Stimulated activated CD8-positive, alpha-beta memory T cell treated with anti-CD3 and anti-CD28 coated beads, Interleukin-4, amount 100 ng/mL, for 4 hours (primary cell): ENCODE measurements at regions not wholly inside any gene's neighbourhood (a gene's known extent, or its start where the extent isn't known, plus 50 kb on each side); places are given as distances from the start of the nearest gene placed in this dataset.

Experiments
- DNase-seq, 2 donors: peaks; one replicate each; pipeline ENCODE4 v3.0.0-alpha.2; 2020; ENCODE audit warnings: low read depth in 2 of 2, low spot score in 1 of 2

DNA sequence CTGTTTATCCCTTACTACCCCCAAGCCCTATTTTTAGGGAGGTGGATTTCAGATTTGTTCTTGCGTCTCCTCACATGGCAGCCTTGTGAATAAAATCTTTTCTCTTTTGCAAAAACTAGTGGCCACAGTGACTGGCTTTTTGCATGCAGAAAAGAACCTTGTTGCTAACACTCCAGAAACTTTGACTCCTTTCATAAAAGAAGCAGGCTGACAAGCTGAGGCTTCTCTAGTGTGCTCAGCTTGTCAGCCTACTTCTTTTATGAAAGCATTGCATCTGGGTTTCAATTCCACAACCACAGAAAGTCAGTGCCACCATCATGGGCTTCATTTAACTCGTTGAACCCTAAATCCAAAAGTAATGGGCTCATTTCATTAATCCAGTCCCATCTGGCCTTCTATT, 761.0 kb upstream of the COBL start:
- DNase-seq = no peak

DNA sequence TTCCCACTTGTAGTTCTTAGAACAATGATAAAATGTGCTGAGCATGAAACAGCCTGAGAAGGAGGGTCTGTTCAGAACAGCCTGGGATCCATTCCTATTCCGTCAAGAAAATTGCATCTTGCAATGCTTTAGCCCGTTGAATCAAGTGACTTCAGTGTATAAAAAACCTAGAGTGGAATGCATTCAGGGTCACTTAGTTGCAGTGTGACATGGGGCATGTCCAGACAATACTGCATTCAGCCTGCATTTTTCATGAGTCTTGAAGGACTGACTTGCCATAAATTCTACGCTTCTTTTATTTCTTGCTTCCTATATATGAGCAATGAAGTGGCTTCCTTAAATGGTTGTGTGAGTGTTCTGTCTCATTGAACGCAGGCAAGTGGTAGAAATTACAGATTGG, 758.3 kb upstream of the COBL start:
- no peak for DNase-seq

DNA sequence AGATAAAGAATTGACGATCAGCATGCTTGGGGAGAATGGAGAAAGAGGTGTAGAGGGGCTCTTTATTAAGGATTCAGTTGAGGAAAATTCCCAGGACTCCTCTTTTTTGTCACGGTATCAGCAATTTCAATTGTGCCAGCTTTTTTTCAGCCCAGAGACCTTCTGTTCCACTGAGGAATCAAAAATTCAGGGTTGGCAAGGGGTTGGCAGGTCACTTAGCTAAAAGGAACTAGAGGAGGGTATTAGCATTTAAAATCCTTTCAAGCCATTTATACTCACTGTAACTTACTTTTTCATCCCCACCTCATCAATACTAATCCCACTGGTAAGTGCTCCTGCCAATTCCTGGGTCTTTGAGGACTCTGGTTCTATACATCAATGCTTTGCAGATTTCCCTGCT, 757.5 kb upstream of the COBL start:
- no peak for DNase-seq

DNA sequence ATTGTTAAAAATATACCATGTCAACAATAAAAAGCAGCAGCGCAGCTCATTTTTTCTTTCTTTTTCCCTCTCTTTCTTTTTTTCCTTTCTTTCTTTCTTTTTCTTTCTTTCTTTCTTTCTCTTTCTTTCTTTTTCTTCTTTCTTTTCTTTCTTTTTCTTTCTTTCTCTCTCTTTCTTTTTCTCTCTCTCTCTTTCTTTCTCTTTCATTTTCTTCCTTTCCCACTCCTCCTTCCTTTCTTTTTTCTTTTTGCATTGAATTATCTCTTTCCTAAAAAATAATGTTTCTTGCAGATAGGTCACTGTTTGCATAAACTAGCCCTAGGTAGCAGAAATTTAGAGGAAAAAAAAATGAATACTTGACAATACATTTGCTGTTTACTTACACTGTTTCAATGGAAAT, 755.1 kb upstream of the COBL start:
- DNase-seq = no peak

DNA sequence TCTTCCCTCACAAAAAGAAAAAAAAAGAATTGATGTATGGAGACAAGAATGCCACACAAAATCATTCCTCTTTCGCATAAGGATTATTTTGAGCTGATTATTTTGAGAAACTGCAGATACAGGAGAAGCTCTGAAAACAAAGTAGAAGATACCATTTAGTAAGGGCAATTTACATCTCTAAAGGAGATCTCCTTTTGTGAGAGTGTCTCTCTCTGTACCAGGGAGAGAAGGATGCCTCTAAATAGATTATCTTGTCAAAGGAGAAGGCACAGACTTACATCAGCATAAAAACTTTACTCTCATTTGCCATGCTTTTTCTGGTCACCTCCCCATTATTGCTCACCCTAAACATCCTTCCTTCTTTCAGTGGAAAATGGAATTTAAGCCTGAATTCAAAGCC, 747.9 kb upstream of the COBL start:
- no peak for DNase-seq

DNA sequence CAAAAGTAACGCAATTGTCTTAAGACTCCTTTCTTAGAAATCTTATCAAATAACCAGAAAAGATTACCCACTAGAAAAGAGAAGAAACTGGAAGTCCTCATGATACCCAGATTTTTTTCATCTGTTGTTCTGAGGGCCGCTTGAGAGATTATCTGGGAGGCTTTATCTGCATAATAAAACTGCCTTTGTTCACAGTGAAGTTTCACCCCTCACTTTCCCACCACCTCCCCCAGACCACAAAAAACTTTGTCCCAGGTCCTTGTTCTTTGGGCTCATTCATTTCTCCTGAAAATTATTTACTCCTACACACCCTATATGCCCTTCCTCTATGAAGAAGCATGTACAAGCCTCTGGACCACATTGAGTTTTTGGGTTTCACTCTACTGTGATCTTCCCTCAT, 745.1 kb upstream of the COBL start:
- DNase-seq = no peak

DNA sequence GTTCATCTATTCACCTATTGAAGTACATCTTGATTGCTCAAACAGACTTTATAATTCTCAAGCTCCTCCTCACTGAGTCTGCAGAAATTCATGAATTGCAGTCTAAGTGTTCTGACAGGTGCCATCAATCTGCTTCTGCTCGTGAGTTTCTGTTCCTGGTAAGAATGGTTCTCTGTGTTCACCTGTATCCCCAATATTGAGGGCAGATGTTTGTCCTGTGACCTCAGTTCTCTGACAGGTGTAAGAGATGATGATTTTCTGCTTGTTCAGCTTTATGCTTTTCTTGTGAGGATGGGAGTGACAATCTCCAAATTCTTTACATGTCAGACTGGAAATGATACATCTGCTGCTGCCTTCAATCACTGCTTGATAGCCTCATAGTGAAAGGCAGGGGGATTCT, 736.9 kb upstream of the COBL start:
- no peak for DNase-seq

DNA sequence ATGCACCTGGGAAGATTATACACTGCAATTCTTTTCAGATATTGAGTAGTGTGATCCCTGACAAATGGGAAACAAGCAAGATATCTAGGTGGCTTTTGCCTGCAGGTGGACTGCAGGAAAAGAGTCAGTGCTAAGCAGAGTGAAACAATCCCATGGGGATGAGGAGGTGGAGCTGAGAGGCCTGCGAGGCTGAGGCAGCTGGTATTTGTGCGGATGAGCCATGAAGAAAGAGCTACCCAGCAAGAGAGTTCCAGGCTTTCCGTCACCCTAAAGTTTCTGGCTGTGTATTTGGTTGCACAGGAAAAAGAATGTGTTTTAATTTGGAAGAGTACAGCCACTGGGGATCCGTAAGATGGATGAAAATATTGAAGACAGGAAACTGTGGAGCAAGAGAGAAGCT, 714.1 kb upstream of the COBL start:
- no peak for DNase-seq

DNA sequence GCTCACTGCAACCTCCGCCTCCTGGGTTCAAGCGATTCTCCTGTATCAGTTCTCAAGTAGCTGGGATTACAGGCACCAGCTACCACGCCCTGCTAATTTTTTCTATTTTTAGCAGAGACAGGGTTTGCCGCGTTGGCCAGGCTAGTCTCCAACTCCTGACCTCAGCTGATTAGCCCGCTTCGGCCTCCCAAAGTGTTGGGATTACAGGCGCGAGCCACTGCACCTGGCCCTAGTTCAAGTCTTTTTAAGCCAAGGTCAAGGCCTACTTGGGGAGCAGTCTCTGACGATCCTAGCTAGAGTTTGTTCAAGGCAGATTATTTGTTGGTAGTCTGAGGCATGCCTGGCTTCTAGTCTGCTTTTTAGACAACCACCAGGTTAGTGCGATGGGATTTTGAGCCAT, 709.5 kb upstream of the COBL start:
- DNase-seq = no peak

DNA sequence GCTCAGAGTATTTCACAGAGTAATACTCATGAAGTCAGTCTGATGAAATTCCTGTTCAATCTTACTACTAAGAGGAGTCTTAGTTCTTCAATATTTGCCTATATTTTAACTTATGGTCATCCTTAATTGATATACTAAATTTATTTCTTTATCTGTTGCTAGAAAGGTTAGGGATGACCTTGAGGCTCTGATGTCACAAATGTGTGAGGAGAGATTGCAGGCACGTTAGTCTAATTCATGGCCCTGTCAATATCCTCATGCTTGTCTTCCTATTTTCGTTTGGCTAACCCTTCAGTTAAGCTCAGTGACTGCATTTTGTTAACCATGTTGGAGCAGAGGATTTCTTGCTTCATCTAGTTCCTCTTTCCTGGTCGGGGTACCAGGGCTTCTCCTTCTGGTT, 704.7 kb upstream of the COBL start:
- no peak for DNase-seq

DNA sequence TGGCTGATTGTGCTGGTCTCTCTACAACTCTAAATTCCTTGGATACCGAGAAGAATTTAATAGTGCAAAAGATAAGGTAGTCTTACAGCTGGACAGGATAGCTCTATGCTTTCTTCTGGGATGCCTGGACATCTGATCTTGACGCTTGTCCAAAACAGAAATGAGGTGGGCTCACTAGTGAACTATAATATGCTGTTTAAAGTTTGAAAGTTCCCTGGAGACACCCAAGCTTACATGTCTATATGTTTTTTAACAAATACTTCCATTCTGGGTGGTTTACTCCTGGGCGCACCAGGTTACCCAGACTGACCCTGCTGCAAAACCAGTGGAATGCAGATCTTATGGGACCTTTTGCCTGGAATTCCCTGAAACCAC, 702.1 kb upstream of the COBL start:
- DNase-seq = no peak

DNA sequence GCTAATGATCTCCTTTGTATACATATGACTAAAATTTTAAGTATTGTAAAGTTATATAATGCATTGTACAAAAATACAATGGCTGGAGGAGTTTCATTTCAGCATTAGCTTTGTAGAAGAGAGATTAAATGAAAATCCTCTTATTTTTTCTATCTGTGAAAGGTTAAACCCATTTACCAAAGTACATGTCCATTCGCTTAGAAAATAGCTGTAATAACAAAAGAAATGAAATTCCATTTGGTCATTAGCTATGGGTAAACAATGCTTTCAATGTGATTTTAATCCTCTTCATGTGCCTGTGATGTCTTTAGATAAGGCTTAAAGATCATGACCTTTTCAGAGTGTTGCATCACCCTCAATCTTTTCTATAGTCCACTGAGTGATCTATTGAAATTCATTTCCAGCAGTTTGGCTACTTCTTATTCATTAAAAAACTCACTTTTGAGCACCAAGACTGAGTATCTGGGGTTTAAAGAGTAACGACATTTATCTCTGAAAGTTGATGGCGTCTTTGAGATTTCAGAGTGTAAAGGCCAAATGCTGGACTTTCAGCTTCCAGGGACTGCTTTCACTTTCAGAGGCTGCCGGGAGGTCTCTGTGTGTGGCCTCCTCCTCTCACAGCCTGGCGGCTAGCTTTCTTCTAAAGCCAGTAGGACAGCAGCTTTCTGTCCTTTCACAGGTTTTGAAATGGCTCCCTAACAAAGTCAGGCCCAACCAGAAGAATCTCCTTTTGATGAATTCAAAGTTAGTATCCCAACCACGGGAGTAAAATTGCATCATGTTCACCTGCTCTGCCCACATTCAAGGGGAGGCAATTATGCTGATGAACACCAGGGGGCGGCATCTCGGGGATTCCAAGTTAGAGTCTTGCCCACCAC, 701.4 kb upstream of the COBL start:
- no peak for DNase-seq

DNA sequence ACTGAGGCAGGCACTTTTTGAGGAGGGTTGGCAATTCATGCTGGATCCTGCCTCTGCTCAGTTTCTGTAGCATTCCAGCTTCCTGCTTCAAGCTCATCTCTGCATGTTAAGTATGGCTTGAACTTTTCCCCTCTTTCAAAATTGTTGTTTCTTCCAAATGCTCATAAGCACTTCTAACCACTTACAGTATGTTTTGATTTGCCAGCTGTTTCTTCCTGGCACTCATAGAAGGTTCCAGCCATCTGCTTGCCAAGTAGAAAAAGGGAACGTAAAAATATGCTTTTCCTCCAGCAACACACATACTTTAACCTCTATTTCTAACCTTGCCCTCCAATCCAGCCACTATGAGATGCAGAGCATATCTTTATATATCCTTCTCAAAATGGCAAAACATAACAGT, 692.6 kb upstream of the COBL start:
- DNase-seq = no peak

DNA sequence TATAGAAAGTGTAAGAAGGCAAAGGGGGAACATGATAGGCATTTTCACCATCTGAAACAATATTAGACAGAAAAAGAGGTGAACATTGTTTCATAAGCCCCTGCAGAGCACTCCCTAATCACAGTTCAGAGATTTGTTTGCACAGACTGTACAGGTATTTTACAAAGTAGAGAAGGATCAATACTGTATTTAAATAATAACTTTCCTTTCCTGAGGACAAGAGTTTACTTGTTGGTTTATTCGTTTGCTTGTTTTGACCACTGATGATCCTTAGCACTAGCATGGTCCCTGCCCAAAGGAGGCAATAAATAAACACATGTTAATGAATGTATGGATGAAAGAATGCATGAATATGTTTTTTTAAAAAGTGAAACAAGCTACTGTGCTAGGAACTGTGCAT, 690.1 kb upstream of the COBL start:
- DNase-seq = no peak

DNA sequence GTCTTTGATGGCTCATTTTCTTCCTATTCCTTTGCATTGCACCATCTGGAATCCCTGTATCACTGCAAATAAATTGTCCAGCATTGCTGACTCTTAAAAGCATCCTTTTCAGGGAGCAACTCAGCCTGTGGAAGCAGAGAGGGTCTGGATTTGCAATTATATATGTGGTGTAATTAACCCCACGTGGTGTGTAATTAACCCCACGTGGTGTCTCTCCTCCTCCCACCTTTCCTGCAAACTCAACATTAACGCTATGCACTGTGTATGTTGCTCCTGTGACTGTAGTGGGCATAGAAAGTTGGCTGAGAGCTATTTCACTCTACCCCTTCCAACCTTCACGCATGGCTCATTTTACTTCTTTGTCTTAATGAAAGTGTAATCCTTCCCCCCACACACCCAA, 689.0 kb upstream of the COBL start:
- no peak for DNase-seq

DNA sequence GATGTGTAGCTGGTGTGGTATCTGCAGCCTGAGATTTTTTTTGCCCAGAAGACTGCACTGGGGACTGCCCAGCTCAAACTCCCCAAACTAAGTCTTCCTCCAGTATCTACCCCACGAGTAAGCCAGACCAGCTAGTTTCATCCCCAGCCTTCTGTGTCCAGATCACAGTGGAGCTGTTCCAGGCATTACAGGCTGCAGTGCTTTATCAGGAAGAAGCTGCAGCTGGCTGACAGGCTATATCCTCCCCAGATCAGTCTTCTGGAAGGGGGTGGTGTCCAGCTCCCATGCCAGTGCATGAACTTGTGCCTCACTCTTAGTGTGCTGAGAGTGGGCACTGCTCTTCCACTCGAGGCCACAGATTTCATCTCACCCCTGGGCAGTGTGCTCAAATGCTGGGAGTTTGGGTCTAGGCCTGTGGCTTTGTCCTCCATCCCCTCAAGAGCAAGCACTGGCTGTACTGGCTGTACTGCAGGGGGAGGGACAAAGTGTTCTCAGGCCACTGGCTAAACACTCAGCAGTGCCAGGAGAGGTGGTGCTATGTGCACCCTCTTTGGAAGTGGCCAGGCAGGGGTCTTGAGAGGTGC, 679.1 kb upstream of the COBL start:
- no peak for DNase-seq

DNA sequence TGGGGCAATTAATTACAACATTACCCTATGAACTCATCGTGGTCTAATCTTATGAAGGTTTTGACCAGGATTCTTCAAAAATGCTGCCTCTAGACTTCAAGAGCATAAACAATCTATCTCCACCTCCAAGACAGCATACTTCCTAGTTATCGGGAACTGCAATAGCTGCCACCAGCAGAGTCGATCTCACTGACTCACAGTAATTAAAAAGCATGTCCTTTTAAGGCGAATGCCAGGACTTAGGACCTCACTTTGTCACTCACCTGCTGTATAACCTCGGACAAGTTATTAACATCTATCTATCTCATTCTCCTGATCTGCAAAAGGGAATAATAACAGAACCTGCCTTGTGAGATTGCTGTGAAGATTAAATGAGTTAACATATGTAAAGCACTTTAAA, 666.0 kb upstream of the COBL start:
- DNase-seq = no peak

DNA sequence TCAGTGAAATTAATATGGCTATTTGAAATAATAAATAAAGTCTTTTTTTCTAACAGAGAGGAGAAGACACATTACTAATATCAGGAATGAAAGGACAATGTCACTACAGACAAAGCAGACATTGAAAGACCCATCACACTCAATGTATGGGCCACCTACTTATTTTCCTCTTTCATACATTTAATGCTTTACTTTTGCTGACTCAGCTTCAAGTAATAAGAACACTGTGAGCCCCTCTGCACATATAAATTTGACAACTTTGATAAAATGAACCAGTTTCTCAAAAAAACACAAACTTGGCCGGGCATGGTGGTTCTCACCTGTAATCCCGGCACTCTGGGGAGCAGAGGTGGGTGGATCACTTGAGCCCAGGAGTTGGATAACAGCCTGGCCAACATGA, 664.2 kb upstream of the COBL start:
- no peak for DNase-seq

DNA sequence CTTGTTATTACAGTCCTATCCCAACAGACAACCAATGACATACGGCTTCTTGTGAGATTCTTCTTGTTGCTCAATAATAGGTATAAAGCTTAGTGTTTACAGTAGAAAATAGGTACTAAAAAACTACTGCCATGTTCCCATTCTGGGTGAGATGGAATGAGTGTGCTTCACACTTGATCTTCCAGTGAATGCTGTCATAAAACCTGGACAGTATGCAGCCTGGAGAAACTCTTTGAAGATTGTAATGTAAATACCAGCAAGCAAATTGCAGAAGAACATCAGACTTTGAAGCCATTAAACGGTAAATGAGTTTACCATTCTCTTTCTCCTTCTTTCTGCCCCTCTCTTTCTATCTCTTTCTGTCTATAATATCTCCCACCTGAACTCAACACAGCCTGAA, 663.7 kb upstream of the COBL start:
- no peak for DNase-seq

DNA sequence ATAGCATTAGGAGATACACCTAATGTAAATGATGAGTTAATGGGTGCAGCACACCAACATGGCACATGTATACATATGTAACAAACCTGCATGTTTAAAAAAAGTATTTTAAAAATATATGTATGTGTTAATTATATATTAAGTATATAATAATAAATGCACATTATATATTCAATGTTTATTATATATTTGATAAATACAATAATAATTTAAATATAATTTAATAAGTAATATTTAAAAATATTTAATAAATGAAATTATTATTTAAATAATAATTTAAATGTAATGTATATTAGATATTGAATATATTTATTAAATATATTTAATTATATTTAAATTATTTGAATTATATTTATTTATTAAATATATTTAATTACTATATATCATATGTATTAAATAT, 661.3 kb upstream of the COBL start:
- DNase-seq = no peak

DNA sequence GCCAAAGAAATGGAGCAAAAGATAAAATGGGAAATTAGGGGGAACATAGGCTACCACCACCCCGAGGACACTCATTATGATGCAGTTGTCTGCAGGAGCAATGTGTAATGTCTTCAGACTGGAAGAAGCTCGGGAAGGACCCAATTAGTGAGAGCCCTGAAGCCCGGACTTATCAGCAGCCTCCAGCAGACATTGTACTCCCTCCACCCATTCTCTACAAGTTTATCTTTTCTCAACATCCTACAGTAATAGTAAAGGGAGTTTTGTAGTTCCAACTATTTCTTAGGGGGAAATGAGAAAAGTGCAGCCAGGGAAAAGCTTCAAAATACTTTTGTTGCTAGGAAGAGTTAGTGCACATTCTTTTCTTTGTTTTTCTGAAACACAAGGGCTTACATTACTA, 657.3 kb upstream of the COBL start:
- DNase-seq = no peak

DNA sequence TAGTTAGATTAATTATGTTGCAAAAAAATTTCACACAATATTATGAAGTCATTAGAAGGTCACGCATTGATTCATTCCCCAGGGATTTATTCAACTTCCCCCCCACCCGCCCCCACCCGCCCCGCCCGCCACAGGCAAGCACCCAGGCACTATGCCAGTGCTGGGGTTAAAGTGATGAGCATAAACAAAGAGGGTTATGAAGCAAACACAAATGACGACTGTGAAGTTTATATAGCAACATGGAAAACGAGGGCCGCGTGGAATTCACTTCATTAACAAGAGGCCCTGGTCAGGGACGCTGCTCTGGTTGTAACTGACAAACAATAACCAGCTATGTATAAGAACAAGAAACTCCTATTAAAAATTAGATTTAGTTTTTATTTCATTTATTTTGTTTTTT, 656.5 kb upstream of the COBL start:
- DNase-seq = no peak

DNA sequence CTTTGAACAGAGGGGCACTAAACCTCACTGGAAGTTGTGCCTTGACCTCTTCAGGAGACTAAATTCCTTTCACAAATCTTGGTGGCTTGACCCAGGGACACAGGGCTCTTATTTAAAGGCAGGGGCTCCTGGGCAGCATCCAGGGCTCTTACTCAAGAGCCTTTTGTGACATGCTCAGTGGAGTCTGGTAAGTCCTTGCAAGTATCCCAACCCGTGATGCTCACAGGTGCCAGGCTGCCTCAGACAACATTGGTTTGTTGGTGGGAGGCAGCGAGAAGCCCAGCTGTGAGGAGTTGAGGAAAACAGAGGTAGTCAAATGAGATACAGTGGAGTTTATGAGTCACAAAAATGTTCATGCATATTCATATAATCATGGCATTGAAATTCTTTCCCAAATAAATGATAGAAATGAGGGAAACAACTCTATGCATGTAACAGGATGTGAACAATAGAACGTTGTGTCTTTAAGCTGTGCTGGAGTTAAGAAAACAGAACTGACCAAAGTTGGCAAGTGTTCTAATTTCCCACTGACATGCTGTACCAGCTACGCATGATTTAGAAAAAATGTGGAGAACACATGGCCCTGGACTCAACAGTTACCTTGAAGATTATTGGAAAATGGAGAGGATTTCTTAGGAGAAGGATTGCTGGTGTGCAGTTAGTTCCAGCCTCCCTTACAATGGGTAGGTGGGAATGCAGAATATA, 654.5 kb upstream of the COBL start:
- DNase-seq = no peak
